ENCODE measurements at regions not wholly inside any gene's neighbourhood (a gene's known extent, or its start where the extent isn't known, plus 50 kb on each side); places are given as distances from the start of the nearest gene placed in this dataset.
A peak's percentile ranks its signal among the peaks of the same experiment; 100 is the strongest.
"Not testable (repeated sequence)": the region's sequence is repeated elsewhere in the genome, so short reads cannot be mapped to it uniquely, and the experiment has no call there.

DNA sequence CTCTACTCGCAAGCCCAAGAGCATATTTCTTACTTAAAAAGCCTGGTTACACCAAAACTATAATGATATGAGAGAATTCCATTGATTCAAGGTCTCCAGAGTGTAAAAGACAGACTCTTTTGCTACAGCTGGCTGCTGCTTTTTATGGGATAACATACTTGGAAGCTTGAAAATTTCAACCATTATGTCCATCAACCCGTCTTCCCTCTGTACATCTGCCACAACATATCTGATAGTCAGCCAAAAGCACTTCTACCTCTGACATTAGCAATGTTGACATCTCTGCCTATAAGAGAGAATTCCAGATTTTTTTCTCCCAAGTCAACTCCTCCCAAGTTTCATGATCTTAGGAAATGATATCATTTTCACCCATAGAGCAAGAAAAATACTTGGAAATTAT, 54.4 kb upstream of the IQCM start:
- no peak for DNase-seq

DNA sequence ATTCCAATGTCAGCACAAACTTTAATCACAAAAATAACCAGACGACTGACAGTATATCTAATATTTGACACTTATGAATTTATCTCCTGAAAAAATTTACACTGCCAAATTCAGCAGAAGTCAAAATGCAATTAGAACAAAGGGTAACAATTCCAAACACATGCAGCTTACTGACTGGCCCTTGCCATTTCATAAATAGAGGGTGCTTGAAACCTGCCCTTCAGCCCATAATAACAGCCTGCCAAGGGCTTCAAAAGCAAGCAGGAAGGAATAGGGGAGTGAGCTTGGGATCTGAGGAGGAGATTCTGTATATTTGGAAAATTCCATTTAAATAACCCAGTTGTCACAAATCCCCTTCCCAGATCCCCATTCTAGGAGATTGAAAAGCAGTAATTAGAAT, 66.1 kb upstream of the IQCM start:
- no peak for DNase-seq

GRCh38 chr4:149882251-149882650, 66.6 kb upstream of the IQCM start:
- no peak for DNase-seq

GRCh38 chr4:149884046-149884445, 68.4 kb upstream of the IQCM start:
- DNase-seq = no peak

DNA sequence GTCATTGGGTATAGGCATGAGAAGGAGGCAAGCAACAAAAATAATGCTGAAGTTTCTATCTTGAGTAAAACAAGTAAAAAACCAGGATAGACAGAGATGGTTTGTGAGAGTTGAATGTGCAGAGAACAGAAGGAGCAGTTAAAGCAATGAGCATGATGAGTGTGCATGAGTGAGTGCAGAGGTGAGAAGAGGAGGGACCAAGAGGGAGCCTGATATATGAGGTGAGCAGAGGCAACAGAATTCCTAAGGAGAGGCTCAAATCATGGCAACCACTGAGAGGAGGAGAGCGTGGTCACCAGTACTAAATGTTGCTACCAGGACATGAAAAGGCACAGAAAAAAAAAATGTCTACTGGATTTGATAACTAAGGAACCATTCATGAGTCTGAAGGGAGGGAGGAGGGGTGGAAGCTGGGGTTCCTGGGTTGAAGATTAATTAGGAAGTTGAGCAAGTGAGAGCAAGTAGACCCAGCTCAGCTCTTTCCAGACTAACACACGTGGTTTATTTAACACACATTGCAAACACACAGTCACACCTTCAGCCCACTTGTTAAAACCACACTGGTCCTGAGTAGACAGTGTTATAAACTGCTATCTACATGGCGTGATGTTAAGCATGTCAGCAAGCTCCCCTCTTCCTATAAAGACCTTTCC, 69.0 kb upstream of the IQCM start:
- DNase-seq = peak; percentile 4

GRCh38 chr4:149885896-149886295, 70.3 kb upstream of the IQCM start:
- no peak for DNase-seq

DNA sequence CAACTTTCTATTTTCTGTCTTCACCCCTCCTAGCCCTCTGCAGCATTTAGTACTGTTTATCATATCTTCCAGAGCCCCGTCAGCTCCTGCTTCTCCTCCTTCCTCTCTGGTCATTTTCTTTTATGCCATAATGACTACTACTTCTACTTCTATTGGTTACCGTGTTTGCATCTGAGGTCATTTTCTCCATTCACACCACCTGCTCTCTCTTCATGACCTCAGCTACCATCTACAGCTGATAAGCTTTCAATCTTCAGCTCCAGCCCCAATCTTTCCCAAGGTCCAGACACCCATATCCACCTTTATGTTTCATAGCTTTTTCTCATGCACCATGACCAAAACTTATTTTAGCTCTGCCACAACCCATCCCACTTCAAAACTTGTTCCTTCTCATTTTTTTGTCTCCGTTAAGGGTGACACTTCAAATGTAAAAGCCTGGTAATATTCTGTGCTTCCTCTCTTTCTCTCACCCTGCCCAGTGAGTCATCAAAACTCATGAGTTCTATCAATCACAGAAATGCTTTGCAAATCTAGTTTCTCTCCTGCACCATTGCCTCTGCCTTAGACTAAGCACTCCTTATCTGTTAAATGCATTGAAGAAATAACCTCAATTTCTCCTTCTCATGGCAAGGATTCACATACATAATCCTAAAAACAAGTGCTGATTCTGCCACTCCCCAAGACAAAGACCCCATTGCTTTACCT, 71.3 kb upstream of the IQCM start:
- DNase-seq = no peak

- no peak for DNase-seq
Measured at GRCh38 chr4:149889991-149890390, 74.3 kb upstream of the IQCM start.

- no peak for DNase-seq
Measured at GRCh38 chr4:149890531-149890930, 74.9 kb upstream of the IQCM start.

DNA sequence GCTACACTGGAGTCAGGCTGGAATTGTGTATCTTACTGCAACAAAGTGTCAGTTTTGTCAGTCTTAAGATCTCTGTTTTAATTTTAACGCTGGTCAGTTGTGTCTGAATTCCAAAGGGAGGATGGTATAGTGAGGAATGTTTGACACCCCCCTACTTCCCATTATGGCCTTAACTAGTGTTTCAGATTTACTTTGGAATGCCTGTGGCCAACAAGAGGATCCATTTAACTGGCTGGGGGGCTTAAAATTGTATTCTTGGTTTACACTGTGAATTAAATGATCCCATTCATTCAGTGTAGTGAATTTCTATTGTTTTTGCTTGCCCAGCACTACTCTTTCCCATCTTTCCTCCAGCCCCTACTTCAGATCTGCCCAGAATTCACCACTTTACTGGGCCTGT, 75.8 kb upstream of the IQCM start:
- DNase-seq = no peak

GRCh38 chr4:149896432-149896831, 80.8 kb upstream of the IQCM start:
- no peak for DNase-seq

DNA sequence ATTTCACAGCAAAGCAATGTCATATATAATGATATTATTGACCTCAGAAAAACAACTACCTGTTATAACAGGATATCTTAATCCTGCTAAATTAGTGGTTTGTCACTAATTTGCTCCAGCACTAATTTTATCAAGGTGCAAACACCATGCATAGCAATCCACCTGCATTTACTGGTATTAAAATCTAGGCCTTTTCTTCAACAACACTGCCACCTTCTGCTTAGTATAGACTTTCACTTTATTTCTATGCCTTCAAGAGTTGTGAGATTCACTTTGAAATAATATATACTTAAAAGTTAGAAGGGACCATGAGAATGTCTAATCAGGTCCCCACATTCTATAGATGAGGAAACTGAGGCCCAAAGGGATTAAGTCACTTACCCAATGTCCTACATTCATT, 82.1 kb upstream of the IQCM start:
- peak; percentile 4 for DNase-seq

- no peak for DNase-seq
Measured at GRCh38 chr4:149901128-149901527, 85.5 kb upstream of the IQCM start.

DNA sequence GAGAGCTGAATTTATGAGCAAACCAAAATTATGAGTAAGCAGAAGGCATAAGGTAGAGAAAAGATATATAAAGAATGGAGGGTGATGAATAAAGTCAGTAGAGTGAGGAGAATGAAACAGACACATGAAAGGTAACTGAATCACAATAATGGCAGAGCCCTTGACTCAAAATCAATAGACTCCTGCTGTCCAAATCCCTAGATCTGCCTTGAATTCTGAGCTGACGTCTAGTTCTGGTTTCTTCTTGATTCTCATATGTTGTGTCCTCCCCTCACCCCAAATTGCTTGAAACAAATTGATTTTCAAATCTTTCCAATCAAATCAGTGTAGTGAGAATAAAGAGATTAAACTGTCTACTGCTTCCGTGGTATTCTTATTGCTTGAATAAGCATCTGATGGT, 86.6 kb upstream of the IQCM start:
- no peak for DNase-seq

DNA sequence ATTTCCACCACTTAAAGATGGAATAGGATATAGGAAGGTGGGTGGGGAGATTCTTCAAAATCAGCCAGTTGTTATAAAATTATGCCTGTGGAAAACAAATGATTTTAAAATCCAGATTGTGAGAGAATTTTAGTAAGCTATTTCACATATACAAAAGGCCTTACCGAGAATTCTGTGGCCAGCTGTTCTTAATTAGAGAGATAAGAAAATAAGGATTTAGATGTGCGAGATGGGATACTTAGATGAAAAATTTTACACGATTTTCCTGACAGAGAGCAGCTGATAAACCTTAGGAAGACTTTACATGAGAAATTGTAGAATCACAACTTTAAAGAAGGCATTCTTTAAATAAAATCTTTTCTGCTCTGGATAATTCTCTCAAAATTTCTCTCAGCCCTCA, 94.5 kb upstream of the IQCM start:
- DNase-seq = no peak

DNA sequence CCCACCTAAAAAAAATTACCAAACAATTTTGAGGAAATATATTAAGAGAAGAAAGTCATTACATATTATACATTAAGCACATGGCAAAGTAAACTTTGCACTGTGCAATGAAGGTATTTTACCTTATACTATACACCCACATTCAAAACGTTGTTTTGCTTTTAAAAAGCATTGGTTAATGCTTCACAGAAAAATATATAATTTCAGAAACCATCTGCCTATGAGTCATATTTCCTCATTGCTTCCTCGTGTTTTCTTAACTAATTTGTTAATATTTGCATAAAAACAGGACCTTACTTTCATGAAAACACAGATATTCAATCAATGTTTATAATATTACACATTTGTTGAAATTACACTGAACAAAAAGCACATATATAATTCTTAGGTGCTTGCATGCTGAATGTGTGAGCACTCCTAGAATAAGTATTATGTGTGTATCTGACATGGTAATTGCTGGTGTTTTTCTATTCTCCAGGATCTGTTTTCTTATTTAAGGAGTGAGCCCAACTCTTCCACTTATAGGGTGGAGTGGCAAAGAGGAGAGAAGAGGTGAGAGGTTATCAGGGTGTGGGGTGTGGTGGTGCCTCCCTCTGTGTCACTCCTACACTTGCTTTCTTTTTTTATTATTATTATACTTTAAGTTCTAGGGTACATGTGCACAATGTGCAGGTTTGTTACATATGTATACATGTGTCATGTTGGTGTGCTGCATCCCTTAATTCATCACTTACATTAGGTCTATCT, 95.1 kb upstream of the IQCM start:
- DNase-seq = no peak

DNA sequence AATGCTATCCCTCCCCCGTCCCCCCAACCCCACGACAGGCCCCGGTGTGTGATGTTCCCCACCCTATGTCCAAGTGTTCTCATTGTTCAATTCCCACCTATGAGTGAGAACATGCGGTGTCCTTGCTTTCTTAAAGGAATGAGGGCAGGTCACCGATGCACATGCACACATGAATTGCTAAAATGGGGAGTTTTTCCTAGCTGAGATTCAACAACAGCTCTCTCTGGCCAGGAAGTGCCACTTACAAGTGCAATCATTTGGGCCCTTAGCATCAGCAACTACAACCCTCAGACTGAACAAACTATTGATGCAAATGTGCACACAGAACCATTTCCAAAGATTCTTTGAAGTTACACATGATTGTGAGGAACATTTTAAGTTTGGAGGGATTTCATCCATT, 95.7 kb upstream of the IQCM start:
- no peak for DNase-seq

GRCh38 chr4:149912000-149912399, 96.4 kb upstream of the IQCM start:
- no peak for DNase-seq

GRCh38 chr4:149914119-149915115, 98.8 kb upstream of the IQCM start:
- DNase-seq = peak; percentile 58

DNA sequence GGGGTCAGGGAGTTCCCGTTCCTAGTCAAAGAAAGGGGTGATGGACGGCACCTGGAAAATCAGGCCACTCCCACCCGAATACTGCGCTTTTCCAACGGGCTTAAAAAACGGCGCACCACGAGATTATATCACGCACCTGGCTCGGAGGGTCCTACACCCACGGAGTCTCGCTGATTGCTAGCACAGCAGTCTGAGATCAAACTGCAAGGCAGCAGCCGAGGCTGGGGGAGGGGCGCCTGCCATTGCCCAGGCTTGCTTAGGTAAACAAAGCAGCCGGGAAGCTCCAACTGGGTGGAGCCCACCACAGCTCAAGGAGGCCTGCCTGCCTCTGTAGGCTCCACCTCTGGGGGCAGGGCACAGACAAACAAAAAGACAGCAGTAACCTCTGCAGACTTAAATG, 100.1 kb upstream of the IQCM start:
- not testable (repeated sequence) for DNase-seq

GRCh38 chr4:149923736-149924135, 108.1 kb upstream of the IQCM start:
- DNase-seq = no peak

GRCh38 chr4:149927514-149927913, 111.9 kb upstream of the IQCM start:
- DNase-seq = no peak

- no peak for DNase-seq
Measured at GRCh38 chr4:149928507-149928906, 112.9 kb upstream of the IQCM start.

All from activated CD4-positive, alpha-beta T cell treated with anti-CD3 and anti-CD28 coated beads, Interleukin-10, Interleukin-2, amounts not matched to agents 100 ng/mL and 50 ng/mL, durations not matched to agents 16 hours and 8 hours (primary cell).